ENCODE measurements at regions not wholly inside any gene's neighbourhood (a gene's known extent, or its start where the extent isn't known, plus 50 kb on each side); places are given as distances from the start of the nearest gene placed in this dataset.

DNA sequence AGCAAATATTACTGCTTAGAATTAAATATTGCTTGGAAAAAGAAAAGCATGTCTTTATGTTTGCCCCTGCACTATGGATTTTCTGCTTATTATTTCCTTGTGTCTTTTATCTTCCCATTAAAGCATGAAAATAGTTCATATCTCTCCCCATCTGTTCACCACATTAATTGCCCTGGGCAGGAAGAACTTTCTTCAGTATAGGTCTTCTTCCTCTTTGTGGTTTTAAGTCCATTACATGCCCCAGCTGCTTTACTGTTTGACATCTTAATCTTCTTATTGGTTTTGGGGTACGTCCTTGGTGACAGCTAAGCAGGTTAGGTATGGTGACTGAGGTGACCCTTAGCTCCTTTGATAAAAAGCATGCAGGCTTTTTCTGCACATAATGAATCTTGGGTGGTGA, 157.3 kb downstream of the AASDH start:
- TF ChIP-seq, protein P1, sequence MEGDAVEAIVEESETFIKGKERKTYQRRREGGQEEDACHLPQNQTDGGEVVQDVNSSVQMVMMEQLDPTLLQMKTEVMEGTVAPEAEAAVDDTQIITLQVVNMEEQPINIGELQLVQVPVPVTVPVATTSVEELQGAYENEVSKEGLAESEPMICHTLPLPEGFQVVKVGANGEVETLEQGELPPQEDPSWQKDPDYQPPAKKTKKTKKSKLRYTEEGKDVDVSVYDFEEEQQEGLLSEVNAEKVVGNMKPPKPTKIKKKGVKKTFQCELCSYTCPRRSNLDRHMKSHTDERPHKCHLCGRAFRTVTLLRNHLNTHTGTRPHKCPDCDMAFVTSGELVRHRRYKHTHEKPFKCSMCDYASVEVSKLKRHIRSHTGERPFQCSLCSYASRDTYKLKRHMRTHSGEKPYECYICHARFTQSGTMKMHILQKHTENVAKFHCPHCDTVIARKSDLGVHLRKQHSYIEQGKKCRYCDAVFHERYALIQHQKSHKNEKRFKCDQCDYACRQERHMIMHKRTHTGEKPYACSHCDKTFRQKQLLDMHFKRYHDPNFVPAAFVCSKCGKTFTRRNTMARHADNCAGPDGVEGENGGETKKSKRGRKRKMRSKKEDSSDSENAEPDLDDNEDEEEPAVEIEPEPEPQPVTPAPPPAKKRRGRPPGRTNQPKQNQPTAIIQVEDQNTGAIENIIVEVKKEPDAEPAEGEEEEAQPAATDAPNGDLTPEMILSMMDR (IDR thresholded peaks at IDR 0.05; ENCODE audit: poor library complexity, severe bottlenecking) = no peak
- no peaks in the 10 kb centered on the region for H3K9me3 ChIP-seq (ENCODE audit: severe bottlenecking)
- ATAC-seq (ENCODE audit: low read depth) (no peak), DNase-seq (ENCODE audit: low spot score) (no peak)
- H3K4me3 ChIP-seq (ENCODE audit: severe bottlenecking) = no peak overlapping the region
- no peaks in the 10 kb centered on the region for H3K27me3 ChIP-seq (ENCODE audit: insufficient read depth, poor library complexity, severe bottlenecking)
- no peak overlapping the region for H3K27ac ChIP-seq (ENCODE audit: poor library complexity, severe bottlenecking)
- no peaks in the 10 kb centered on the region for H3K36me3 ChIP-seq (ENCODE audit: low read depth)
- no peaks in the 10 kb centered on the region for H3K4me1 ChIP-seq (ENCODE audit: insufficient read depth, poor library complexity, severe bottlenecking)

DNA sequence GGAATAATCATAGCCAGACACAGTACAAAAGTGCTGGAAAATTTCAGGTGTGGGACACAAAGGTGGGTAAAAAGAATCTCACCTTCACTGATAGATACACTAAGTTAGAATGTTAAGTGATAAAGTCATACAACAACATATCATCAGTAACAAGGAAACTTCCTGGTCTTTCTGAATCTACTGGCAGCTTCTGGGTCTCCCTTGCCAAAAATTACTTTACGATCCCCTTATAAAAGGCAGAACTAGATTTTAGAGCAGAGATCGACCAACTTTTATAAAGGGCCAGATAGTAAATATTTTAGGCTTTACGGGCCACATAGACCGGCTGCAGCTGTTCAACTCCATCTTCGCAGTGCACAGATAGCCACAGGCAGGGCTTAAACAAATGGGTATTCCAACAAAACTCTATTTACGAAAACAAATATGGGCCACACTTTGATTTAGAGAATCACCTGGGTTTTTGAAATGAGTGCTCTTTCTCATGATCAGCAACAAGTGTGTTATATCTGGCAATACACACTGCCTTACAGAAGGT, 159.9 kb downstream of the AASDH start:
- H3K27ac ChIP-seq (ENCODE audit: poor library complexity, severe bottlenecking) = no peak overlapping the region
- H3K4me3 ChIP-seq (ENCODE audit: severe bottlenecking) = no peak overlapping the region
- no peaks in the 10 kb centered on the region for H3K36me3 ChIP-seq (ENCODE audit: low read depth)
- ATAC-seq (ENCODE audit: low read depth) = no peak
- H3K27me3 ChIP-seq (ENCODE audit: insufficient read depth, poor library complexity, severe bottlenecking) = no peaks in the 10 kb centered on the region
- H3K4me1 ChIP-seq (ENCODE audit: insufficient read depth, poor library complexity, severe bottlenecking) = no peaks in the 10 kb centered on the region
- DNase-seq (ENCODE audit: low spot score) = no peak
- no peaks in the 10 kb centered on the region for H3K9me3 ChIP-seq (ENCODE audit: severe bottlenecking)
- TF ChIP-seq, protein P1 (IDR thresholded peaks at IDR 0.05; ENCODE audit: poor library complexity, severe bottlenecking) = no peak

DNA sequence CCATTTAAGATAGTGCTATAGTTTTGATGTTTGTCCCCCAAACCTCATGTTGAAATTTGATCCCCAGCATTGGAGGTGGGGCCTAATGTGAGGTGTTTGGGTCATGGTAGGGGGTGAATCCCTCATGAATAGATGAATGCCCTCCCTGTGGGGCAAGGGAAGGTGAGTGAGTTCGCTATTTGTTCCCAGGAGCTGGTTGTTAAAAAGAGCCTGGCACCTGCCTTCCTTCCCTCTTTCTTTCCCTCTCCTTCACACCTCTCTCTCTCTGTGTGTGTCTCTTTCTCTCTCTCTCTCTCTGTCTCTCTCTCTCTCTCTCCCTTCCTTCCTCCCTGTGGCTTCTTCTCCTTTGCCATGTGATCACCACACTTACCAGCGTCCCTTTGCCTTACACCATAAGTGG, 160.7 kb downstream of the AASDH start:
- no peak for DNase-seq (ENCODE audit: low spot score)
- TF ChIP-seq, protein P1 (IDR thresholded peaks at IDR 0.05; ENCODE audit: poor library complexity, severe bottlenecking) = no peak
- ATAC-seq (ENCODE audit: low read depth) = no peak
- Histone ChIP-seq H3K4me3 (ENCODE audit: severe bottlenecking) (no peak overlapping the region), H3K27me3 (ENCODE audit: insufficient read depth, poor library complexity, severe bottlenecking) (no peaks in the 10 kb centered on the region), H3K36me3 (ENCODE audit: low read depth) (no peaks in the 10 kb centered on the region), H3K4me1 (ENCODE audit: insufficient read depth, poor library complexity, severe bottlenecking) (no peaks in the 10 kb centered on the region), H3K9me3 (ENCODE audit: severe bottlenecking) (no peaks in the 10 kb centered on the region), H3K27ac (ENCODE audit: poor library complexity, severe bottlenecking) (no peak overlapping the region)

DNA sequence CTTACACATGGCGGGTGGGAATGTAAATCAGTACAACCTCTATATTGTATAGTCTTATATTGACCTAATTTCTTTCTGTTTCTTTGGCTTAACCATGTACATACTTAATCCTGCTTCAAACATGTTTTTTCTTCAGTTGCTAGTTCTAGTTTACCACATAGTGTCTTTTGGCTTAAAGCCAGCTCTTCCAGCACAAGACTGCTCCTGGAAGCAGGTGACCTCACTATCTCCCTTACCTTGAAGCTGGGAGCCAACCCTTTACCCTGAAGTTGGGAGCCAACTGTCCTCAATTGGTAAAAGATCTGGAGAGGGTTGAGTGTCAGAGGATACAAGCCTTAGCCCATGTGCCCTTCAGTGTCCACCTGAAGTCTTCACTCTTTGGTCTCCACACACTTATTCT, 162.7 kb downstream of the AASDH start:
- Histone ChIP-seq H3K9me3 (ENCODE audit: severe bottlenecking) (no peaks in the 10 kb centered on the region), H3K4me3 (ENCODE audit: severe bottlenecking) (no peak overlapping the region), H3K36me3 (ENCODE audit: low read depth) (no peaks in the 10 kb centered on the region), H3K27ac (ENCODE audit: poor library complexity, severe bottlenecking) (no peak overlapping the region), H3K27me3 (ENCODE audit: insufficient read depth, poor library complexity, severe bottlenecking) (no peaks in the 10 kb centered on the region), H3K4me1 (ENCODE audit: insufficient read depth, poor library complexity, severe bottlenecking) (no peaks in the 10 kb centered on the region)
- TF ChIP-seq, protein P1 (IDR thresholded peaks at IDR 0.05; ENCODE audit: poor library complexity, severe bottlenecking) = no peak
- ATAC-seq (ENCODE audit: low read depth) (no peak), DNase-seq (ENCODE audit: low spot score) (no peak)

DNA sequence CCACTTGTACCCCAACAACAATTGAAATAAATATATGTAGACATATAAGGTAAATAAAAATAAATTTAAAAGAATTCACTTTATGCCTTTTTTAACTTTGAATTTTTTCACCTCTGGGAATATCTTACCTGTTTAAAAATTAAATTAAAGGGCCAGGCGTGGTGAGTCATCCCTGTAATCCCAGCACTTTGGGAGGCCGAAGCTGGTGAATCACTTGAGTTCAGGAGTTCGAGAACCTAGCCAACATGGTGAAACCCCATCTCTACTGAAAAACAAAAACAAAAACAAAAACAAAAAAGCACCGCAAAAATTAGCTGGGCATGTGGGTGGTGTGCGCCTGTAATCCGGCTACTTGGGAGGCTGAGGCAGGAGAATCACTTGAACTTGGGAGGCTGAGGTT, 164.8 kb downstream of the AASDH start:
- Histone ChIP-seq H3K4me1 (ENCODE audit: insufficient read depth, poor library complexity, severe bottlenecking) (no peaks in the 10 kb centered on the region), H3K36me3 (ENCODE audit: low read depth) (no peaks in the 10 kb centered on the region), H3K27ac (ENCODE audit: poor library complexity, severe bottlenecking) (no peak overlapping the region), H3K4me3 (ENCODE audit: severe bottlenecking) (no peak overlapping the region), H3K9me3 (ENCODE audit: severe bottlenecking) (no peaks in the 10 kb centered on the region), H3K27me3 (ENCODE audit: insufficient read depth, poor library complexity, severe bottlenecking) (no peaks in the 10 kb centered on the region)
- no peak for DNase-seq (ENCODE audit: low spot score)
- TF ChIP-seq, protein P1 (IDR thresholded peaks at IDR 0.05; ENCODE audit: poor library complexity, severe bottlenecking) = no peak
- no peak for ATAC-seq (ENCODE audit: low read depth)
